Activated naive CD8-positive, alpha-beta T cell treated with anti-CD3 and anti-CD28 coated beads, Interleukin-2, amount 10 ng/mL, durations not matched to agents 7 days and 5 days (primary cell): ENCODE measurements at regions not wholly inside any gene's neighbourhood (a gene's known extent, or its start where the extent isn't known, plus 50 kb on each side); places are given as distances from the start of the nearest gene placed in this dataset.

ENCODE experiments used
- ATAC-seq: fragments of 150-1000 bp; cut with Tn5 transposase; one replicate; pipeline ENCODE4 v1.10.0; 2021; ENCODE audit warnings: low read depth, moderate library complexity
- POLR2A ChIA-PET: fragments of 350-600 bp; sonication (Branson Sonifier 250); formaldehyde crosslinking; loops from one replicate; lab custom pipeline; 2021; ENCODE audit warnings: antibody characterized with exemption; lab: Charles Lee
- DNase-seq: peaks from one replicate; pipeline ENCODE4 v3.0.0; 2021
- H3K27ac Mint-ChIP-seq: one replicate; pipeline ENCODE4 v1.8.0; 2022; ENCODE audit warnings: mild to moderate bottlenecking, mixed read lengths
- H3K27me3 Mint-ChIP-seq: one replicate; pipeline ENCODE4 v1.8.0; 2022; ENCODE audit warnings: mild to moderate bottlenecking, moderate library complexity, mixed read lengths
- H3K36me3 Mint-ChIP-seq: one replicate; pipeline ENCODE4 v1.8.0; 2021; ENCODE audit warnings: mild to moderate bottlenecking, mixed read lengths
- H3K4me1 Mint-ChIP-seq: one replicate; pipeline ENCODE4 v1.8.0; 2021; ENCODE audit warnings: mixed read lengths
- H3K4me3 Mint-ChIP-seq: one replicate; pipeline ENCODE4 v1.8.0; 2022; ENCODE audit warnings: mild to moderate bottlenecking, moderate library complexity, mixed read lengths
- H3K9me3 Mint-ChIP-seq: one replicate; pipeline ENCODE4 v1.8.0; 2021; ENCODE audit warnings: mixed read lengths

DNA sequence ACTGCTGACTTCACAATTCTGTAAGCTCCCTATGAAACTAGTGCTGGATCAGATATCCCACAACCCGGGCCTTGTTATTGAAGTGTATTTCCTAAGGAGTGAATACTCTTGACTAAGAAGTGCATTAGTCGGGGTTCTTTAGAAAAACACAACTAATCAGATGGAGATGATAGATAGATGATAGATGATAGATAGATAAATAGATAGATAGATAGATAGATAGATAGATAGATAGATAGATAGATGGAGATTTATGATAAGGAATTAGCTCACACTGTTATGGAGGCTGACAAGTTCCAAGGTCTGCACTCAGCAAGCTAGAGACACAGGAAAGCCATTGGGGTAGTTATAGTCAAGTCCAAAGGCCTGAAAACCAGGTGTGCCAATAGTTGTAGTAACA, 214.6 kb upstream of the COX7C start:
- no peaks in the 10 kb centered on the region for H3K9me3 Mint-ChIP-seq
- DNase-seq: no peak
- H3K27ac Mint-ChIP-seq: no peak overlapping the region
- H3K36me3 Mint-ChIP-seq: no peaks in the 10 kb centered on the region
- H3K4me1 Mint-ChIP-seq: no peaks in the 10 kb centered on the region
- POLR2A ChIA-PET: no interaction called here
- H3K27me3 Mint-ChIP-seq: peaks cover 2% of the 10 kb centered on the region
- no peak overlapping the region for H3K4me3 Mint-ChIP-seq
- no peak for ATAC-seq

DNA sequence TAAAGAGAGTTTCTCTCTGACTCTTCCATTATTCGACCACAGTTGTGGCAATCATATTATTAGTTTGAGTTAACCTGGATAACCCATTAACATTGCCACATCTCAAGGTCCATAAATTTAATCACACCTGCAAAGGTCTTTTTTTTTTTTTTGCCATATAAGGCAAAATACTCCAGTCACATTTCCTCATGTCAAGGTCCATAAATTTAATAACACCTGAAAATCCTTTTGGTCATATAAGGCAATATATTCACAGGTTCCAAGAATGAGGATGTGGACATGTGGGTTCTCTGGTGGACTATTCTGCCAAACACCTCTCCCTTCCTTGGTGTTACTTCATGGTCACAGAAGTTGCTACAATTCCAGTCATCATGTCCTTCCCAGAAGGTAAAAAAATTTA, 213.5 kb upstream of the COX7C start:
- POLR2A ChIA-PET: no interaction called here
- DNase-seq: no peak
- no peak overlapping the region for H3K4me3 Mint-ChIP-seq

GRCh38 chr5:86407711-86408110, 210.0 kb upstream of the COX7C start:
- no peak overlapping the region for H3K27ac Mint-ChIP-seq
- no peak overlapping the region for H3K4me3 Mint-ChIP-seq
- H3K9me3 Mint-ChIP-seq: no peaks in the 10 kb centered on the region
- DNase-seq (no peak), ATAC-seq (no peak)
- POLR2A ChIA-PET: no interaction called here
- H3K27me3 Mint-ChIP-seq: peaks cover 5% of the 10 kb centered on the region
- no peaks in the 10 kb centered on the region for H3K4me1 Mint-ChIP-seq
- H3K36me3 Mint-ChIP-seq: no peaks in the 10 kb centered on the region

More for the DNA sequence above, 213.5 kb upstream of the COX7C start:
- Mint-ChIP-seq H3K27me3 (peaks cover 2% of the 10 kb centered on the region), H3K27ac (no peak overlapping the region), H3K36me3 (no peaks in the 10 kb centered on the region), H3K4me1 (no peaks in the 10 kb centered on the region), H3K9me3 (no peaks in the 10 kb centered on the region)
- ATAC-seq: no peak

GRCh38 chr5:86411596-86411995, 206.1 kb upstream of the COX7C start:
- Mint-ChIP-seq H3K4me1 (no peaks in the 10 kb centered on the region), H3K4me3 (no peak overlapping the region), H3K9me3 (no peaks in the 10 kb centered on the region), H3K27me3 (peaks cover 5% of the 10 kb centered on the region), H3K27ac (no peak overlapping the region), H3K36me3 (no peaks in the 10 kb centered on the region)
- no peak for DNase-seq
- no peak for ATAC-seq
- POLR2A ChIA-PET: no interaction called here

DNA sequence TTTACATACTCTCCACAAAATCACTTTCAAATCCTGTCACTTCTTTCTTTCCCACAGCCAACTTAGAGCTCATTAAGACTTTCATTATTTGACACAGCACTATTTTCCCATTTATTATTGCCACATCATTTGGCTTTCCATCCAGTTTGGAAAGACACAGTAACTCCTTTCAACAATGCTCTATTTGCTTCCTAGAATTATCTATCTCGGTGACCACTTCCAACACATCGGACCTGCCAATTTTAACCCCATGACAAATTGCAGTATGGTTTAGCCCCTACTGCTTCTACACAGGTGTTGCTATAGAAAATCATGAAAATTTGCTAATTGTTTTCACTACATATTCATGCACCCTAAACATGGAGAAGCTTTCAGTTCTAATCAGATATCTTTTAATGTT, 190.6 kb upstream of the COX7C start:
- no peaks in the 10 kb centered on the region for H3K4me1 Mint-ChIP-seq
- ATAC-seq: no peak
- POLR2A ChIA-PET: no interaction called here
- H3K27me3 Mint-ChIP-seq: no peaks in the 10 kb centered on the region
- H3K9me3 Mint-ChIP-seq: no peaks in the 10 kb centered on the region
- H3K27ac Mint-ChIP-seq: no peak overlapping the region
- DNase-seq: no peak
- H3K4me3 Mint-ChIP-seq: no peak overlapping the region
- H3K36me3 Mint-ChIP-seq: no peaks in the 10 kb centered on the region

GRCh38 chr5:86439593-86440110, 178.1 kb upstream of the COX7C start:
- POLR2A ChIA-PET: no interaction called here
- Mint-ChIP-seq H3K27ac (no peak overlapping the region), H3K27me3 (no peaks in the 10 kb centered on the region), H3K4me1 (no peaks in the 10 kb centered on the region), H3K36me3 (no peaks in the 10 kb centered on the region), H3K9me3 (no peaks in the 10 kb centered on the region), H3K4me3 (no peak overlapping the region)
- ATAC-seq (no peak), DNase-seq (no peak)

- Mint-ChIP-seq H3K9me3 (no peaks in the 10 kb centered on the region), H3K27ac (no peak overlapping the region), H3K27me3 (no peaks in the 10 kb centered on the region), H3K4me3 (no peak overlapping the region), H3K4me1 (no peaks in the 10 kb centered on the region), H3K36me3 (no peaks in the 10 kb centered on the region)
- ATAC-seq (no peak), DNase-seq (no peak)
- POLR2A ChIA-PET: no interaction called here
Observed at GRCh38 chr5:86442036-86442745, 175.6 kb upstream of the COX7C start.

- no peaks in the 10 kb centered on the region for H3K4me1 Mint-ChIP-seq
- ATAC-seq: no peak
- no peaks in the 10 kb centered on the region for H3K36me3 Mint-ChIP-seq
- no peak for DNase-seq
- H3K4me3 Mint-ChIP-seq: no peak overlapping the region
- H3K27ac Mint-ChIP-seq: no peak overlapping the region
- no peaks in the 10 kb centered on the region for H3K9me3 Mint-ChIP-seq
- no peaks in the 10 kb centered on the region for H3K27me3 Mint-ChIP-seq
- POLR2A ChIA-PET: no interaction called here
Observed at GRCh38 chr5:86447362-86447761, 170.4 kb upstream of the COX7C start.

DNA sequence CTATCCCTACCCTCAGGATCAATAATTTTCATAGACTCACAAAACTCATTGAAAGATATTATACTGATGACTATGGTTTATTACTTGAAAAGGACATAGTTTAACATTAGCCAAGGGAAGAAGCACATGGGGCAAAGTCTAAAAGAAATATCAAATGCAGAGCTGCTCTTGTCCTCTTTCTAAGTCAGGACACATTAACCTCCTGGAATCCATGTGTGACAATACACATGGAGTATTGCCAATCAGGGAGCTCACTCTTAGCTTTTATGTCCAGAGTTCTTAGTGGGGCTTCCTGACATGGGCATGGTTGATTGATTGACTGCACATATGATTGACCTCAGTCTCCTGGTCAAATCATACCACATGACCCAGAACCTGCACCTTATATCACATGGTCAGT, 165.5 kb upstream of the COX7C start:
- ATAC-seq (no peak), DNase-seq (no peak)
- Mint-ChIP-seq H3K36me3 (no peaks in the 10 kb centered on the region), H3K9me3 (no peaks in the 10 kb centered on the region), H3K27me3 (no peaks in the 10 kb centered on the region), H3K27ac (no peak overlapping the region), H3K4me1 (no peaks in the 10 kb centered on the region), H3K4me3 (no peak overlapping the region)
- POLR2A ChIA-PET: no interaction called here

- ATAC-seq: no peak
- POLR2A ChIA-PET: no interaction called here
- no peaks in the 10 kb centered on the region for H3K4me1 Mint-ChIP-seq
- no peaks in the 10 kb centered on the region for H3K27me3 Mint-ChIP-seq
- peaks cover 7% of the 10 kb centered on the region for H3K9me3 Mint-ChIP-seq
- no peaks in the 10 kb centered on the region for H3K36me3 Mint-ChIP-seq
- no peak overlapping the region for H3K27ac Mint-ChIP-seq
- no peak for DNase-seq
- H3K4me3 Mint-ChIP-seq: no peak overlapping the region
Observed at GRCh38 chr5:86460519-86460918, 157.2 kb upstream of the COX7C start.

- Mint-ChIP-seq H3K27ac (no peak overlapping the region), H3K4me3 (no peak overlapping the region), H3K9me3 (peaks cover 11% of the 10 kb centered on the region), H3K4me1 (no peaks in the 10 kb centered on the region), H3K36me3 (no peaks in the 10 kb centered on the region), H3K27me3 (no peaks in the 10 kb centered on the region)
- DNase-seq (no peak), ATAC-seq (no peak)
- POLR2A ChIA-PET: no interaction called here
Observed at GRCh38 chr5:86461169-86461956, 156.4 kb upstream of the COX7C start.

DNA sequence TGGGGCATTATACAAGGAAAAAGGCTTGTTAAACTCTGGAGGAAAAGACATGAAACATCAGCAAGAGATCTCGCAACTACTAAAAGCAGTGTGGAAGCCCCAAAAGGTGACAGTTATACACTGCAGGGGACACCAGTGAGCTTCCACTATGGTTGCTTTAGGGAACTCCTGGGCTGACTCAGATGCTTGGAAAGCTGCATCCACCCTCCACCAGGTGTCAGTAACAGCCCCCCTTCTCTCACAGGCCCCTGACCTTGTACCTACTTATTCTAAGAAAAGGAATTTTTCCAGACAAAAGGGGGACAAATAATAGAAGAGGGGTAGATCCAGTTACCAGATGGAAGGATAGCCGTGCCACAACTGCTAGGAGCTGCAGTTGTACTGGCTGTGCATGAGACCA, 154.4 kb upstream of the COX7C start:
- no peak for DNase-seq

GRCh38 chr5:86465052-86465838, 152.5 kb upstream of the COX7C start:
- Mint-ChIP-seq H3K27ac (no peak overlapping the region), H3K4me3 (no peak overlapping the region), H3K27me3 (no peaks in the 10 kb centered on the region), H3K36me3 (no peaks in the 10 kb centered on the region), H3K4me1 (no peaks in the 10 kb centered on the region), H3K9me3 (peaks cover 12% of the 10 kb centered on the region)
- DNase-seq: no peak
- ATAC-seq: no peak
- POLR2A ChIA-PET: no interaction called here

More for the DNA sequence above, 154.4 kb upstream of the COX7C start:
- Mint-ChIP-seq H3K4me3 (no peak overlapping the region), H3K27me3 (no peaks in the 10 kb centered on the region), H3K9me3 (peaks cover 12% of the 10 kb centered on the region), H3K36me3 (no peaks in the 10 kb centered on the region), H3K4me1 (no peaks in the 10 kb centered on the region), H3K27ac (no peak overlapping the region)
- ATAC-seq: no peak
- POLR2A ChIA-PET: no interaction called here
